Retina (tissue), 1 donor: ENCODE measurements at regions not wholly inside any gene's neighbourhood (a gene's known extent, or its start where the extent isn't known, plus 50 kb on each side); places are given as distances from the start of the nearest gene placed in this dataset.

Experiments
- DNase-seq: peaks from one replicate; pipeline ENCODE4 v3.0.0-alpha.2; 2016

- DNase-seq = no peak
Observed at GRCh38 chr7:136807598-136807997, 60.9 kb upstream of the CHRM2 start.

GRCh38 chr7:136803028-136803427, 65.4 kb upstream of the CHRM2 start:
- DNase-seq = no peak

GRCh38 chr7:136783934-136784333, 84.5 kb upstream of the CHRM2 start:
- DNase-seq = no peak

GRCh38 chr7:136741941-136742340, 126.5 kb upstream of the CHRM2 start:
- no peak for DNase-seq

- DNase-seq = no peak
Observed at GRCh38 chr7:136728945-136729344, 139.5 kb upstream of the CHRM2 start.

- no peak for DNase-seq
Observed at GRCh38 chr7:136726460-136726859, 142.0 kb upstream of the CHRM2 start.

- DNase-seq = no peak
Observed at GRCh38 chr7:136717910-136718557, 150.4 kb upstream of the CHRM2 start.

- DNase-seq = no peak
Observed at GRCh38 chr7:136714062-136714461, 154.4 kb upstream of the CHRM2 start.

- DNase-seq = no peak
Observed at GRCh38 chr7:136710751-136711150, 157.7 kb upstream of the CHRM2 start.

- no peak for DNase-seq
Observed at GRCh38 chr7:136709876-136710275, 158.6 kb upstream of the CHRM2 start.

- DNase-seq = no peak
Observed at GRCh38 chr7:136702913-136703312, 165.5 kb upstream of the CHRM2 start.

GRCh38 chr7:136698977-136699376, 169.5 kb upstream of the CHRM2 start:
- no peak for DNase-seq

- no peak for DNase-seq
Observed at GRCh38 chr7:136698231-136698630, 170.2 kb upstream of the CHRM2 start.

GRCh38 chr7:136697271-136697670, 171.2 kb upstream of the CHRM2 start:
- DNase-seq = no peak

GRCh38 chr7:136693166-136694119, 175.0 kb upstream of the CHRM2 start:
- DNase-seq = no peak

GRCh38 chr7:136692221-136692620, 176.2 kb upstream of the CHRM2 start:
- no peak for DNase-seq

GRCh38 chr7:136688601-136689000, 179.9 kb upstream of the CHRM2 start:
- DNase-seq = no peak

- DNase-seq = no peak
Observed at GRCh38 chr7:136687693-136688322, 180.6 kb upstream of the CHRM2 start.

- no peak for DNase-seq
Observed at GRCh38 chr7:136685501-136686173, 182.8 kb upstream of the CHRM2 start.

- DNase-seq = no peak
Observed at GRCh38 chr7:136677471-136678365, 190.7 kb upstream of the CHRM2 start.

GRCh38 chr7:136667584-136667983, 200.9 kb upstream of the CHRM2 start:
- DNase-seq = no peak

- no peak for DNase-seq
Observed at GRCh38 chr7:136665878-136666509, 202.5 kb upstream of the CHRM2 start.
